GM08714 (cell line): ENCODE measurements at regions not wholly inside any gene's neighbourhood (a gene's known extent, or its start where the extent isn't known, plus 50 kb on each side); places are given as distances from the start of the nearest gene placed in this dataset.
"Not testable (repeated sequence)": the region's sequence is repeated elsewhere in the genome, so short reads cannot be mapped to it uniquely, and the experiment has no call there.

Experiments used
- H3K4me3 ChIP-seq: fragments of 200-500 bp; sonication (Bioruptor generic); 2 replicates; pipeline ENCODE4 v1.5.1; 2014; ENCODE audit warnings: mild to moderate bottlenecking, low read length, inconsistent platforms
- ZNF274 ChIP-seq: IDR thresholded peaks from 2 replicates; pipeline ENCODE4 v1.6.1; 2012; ENCODE audit warnings: mild to moderate bottlenecking, low read depth, low read length

- H3K4me3 ChIP-seq: no peak overlapping the region
- no peak for TF ChIP-seq ZNF274
Observed at GRCh38 chr10:4254101-4254994, 469.3 kb upstream of the KLF6 start.

GRCh38 chr10:4252701-4253100 is 467.7 kb upstream of the KLF6 start:
- no peak for TF ChIP-seq ZNF274
- H3K4me3 ChIP-seq: no peak overlapping the region

GRCh38 chr10:4250587-4250887 is 465.5 kb upstream of the KLF6 start:
- TF ChIP-seq ZNF274: no peak
- no peak overlapping the region for H3K4me3 ChIP-seq

- no peak overlapping the region for H3K4me3 ChIP-seq
- no peak for TF ChIP-seq ZNF274
Observed at GRCh38 chr10:4249841-4250586, 465.0 kb upstream of the KLF6 start.

GRCh38 chr10:4247379-4247778 is 462.4 kb upstream of the KLF6 start:
- TF ChIP-seq ZNF274: no peak
- H3K4me3 ChIP-seq: no peak overlapping the region

- TF ChIP-seq ZNF274: no peak
- no peak overlapping the region for H3K4me3 ChIP-seq
Observed at GRCh38 chr10:4246881-4247358, 461.9 kb upstream of the KLF6 start.

GRCh38 chr10:4243651-4244050 is 458.6 kb upstream of the KLF6 start:
- no peak overlapping the region for H3K4me3 ChIP-seq
- no peak for TF ChIP-seq ZNF274

- no peak for TF ChIP-seq ZNF274
- no peak overlapping the region for H3K4me3 ChIP-seq
Observed at GRCh38 chr10:4243169-4243568, 458.2 kb upstream of the KLF6 start.

- H3K4me3 ChIP-seq: no peak overlapping the region
- no peak for TF ChIP-seq ZNF274
Observed at GRCh38 chr10:4242561-4243035, 457.6 kb upstream of the KLF6 start.

GRCh38 chr10:4241724-4242345 is 456.8 kb upstream of the KLF6 start:
- no peak overlapping the region for H3K4me3 ChIP-seq
- no peak for TF ChIP-seq ZNF274

- no peak overlapping the region for H3K4me3 ChIP-seq
- no peak for TF ChIP-seq ZNF274
Observed at GRCh38 chr10:4240608-4241197, 455.7 kb upstream of the KLF6 start.

- no peak overlapping the region for H3K4me3 ChIP-seq
- TF ChIP-seq ZNF274: no peak
Observed at GRCh38 chr10:4239186-4239585, 454.2 kb upstream of the KLF6 start.

GRCh38 chr10:4236905-4237304 is 451.9 kb upstream of the KLF6 start:
- H3K4me3 ChIP-seq: not testable (repeated sequence)

GRCh38 chr10:4234661-4235060 is 449.7 kb upstream of the KLF6 start:
- no peak for TF ChIP-seq ZNF274
- H3K4me3 ChIP-seq: no peak overlapping the region
